ENCODE measurements at regions not wholly inside any gene's neighbourhood (a gene's known extent, or its start where the extent isn't known, plus 50 kb on each side); places are given as distances from the start of the nearest gene placed in this dataset.

DNA sequence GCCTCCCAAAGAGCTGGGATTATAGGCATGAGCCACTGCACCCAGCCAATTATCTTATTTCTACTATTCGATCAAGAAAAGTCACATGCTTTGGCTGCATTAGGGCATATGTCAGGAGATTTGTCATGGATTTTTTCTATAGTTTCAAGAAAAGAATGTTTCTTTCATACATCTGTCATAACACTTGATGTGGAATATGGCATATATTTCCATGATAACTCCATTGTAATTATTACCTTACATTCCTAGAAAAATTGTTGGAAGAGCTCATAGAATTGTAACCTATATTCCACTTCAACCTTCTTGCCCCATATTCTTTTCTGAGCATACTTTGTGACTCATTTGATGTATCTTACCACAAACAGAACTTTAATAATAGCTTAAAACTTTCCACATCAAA is 740.9 kb upstream of the FLRT2 start:
- TF ChIP-seq, protein P1, sequence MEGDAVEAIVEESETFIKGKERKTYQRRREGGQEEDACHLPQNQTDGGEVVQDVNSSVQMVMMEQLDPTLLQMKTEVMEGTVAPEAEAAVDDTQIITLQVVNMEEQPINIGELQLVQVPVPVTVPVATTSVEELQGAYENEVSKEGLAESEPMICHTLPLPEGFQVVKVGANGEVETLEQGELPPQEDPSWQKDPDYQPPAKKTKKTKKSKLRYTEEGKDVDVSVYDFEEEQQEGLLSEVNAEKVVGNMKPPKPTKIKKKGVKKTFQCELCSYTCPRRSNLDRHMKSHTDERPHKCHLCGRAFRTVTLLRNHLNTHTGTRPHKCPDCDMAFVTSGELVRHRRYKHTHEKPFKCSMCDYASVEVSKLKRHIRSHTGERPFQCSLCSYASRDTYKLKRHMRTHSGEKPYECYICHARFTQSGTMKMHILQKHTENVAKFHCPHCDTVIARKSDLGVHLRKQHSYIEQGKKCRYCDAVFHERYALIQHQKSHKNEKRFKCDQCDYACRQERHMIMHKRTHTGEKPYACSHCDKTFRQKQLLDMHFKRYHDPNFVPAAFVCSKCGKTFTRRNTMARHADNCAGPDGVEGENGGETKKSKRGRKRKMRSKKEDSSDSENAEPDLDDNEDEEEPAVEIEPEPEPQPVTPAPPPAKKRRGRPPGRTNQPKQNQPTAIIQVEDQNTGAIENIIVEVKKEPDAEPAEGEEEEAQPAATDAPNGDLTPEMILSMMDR (conservative IDR thresholded peaks at IDR 0.05; ENCODE audit: low read depth, low read length): no peak
- no peaks in the 10 kb centered on the region for H3K36me3 ChIP-seq (ENCODE audit: insufficient read depth)

DNA sequence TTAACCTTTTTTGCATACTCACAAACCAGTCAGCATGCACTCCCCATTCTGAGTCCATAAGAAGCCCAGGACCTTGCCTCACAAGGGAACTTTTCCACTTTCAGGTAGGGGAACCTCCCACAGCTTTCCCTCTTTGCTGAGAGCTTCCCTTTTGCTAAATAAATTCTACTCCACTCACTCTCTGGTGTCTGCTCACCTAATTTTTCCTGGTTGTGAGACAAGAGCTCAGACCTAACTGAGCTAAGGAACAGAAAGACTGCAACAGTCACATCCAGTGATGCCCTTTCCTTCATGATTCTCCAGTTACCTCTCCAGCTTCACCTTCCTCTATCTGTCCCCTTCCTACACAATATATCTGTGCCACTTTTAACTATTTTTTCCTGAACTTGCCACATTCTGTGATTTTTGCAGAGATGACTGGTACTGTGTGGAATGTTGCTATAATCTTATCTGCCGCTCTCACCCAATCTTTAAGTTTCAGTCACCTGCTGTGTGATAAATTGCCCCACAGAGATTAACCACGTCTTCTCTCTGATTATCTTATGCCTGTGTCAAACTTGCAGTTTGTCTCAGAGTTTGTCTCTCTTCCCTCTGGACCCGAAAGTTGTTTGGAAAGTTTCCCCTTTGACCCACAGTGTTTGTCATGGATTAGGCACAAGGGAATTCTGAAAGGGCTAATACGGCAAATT is 737.1 kb upstream of the FLRT2 start:
- no peak overlapping the region for H2AFZ ChIP-seq (ENCODE audit: low read depth)
- H3K4me1 ChIP-seq (ENCODE audit: low read depth, poor library complexity, severe bottlenecking): no peaks in the 10 kb centered on the region
- no peak overlapping the region for H3K27ac ChIP-seq
- TF ChIP-seq, protein P1 (conservative IDR thresholded peaks at IDR 0.05; ENCODE audit: low read depth, low read length): no peak
- no peak overlapping the region for H3K4me3 ChIP-seq (IDR thresholded peaks at IDR 0.05; ENCODE audit: insufficient read depth, low read depth, low read length)
- no peak overlapping the region for H3K9ac ChIP-seq
- H3K79me2 ChIP-seq (ENCODE audit: insufficient read depth, low read depth): no peaks in the 10 kb centered on the region
- H3K4me2 ChIP-seq: no peak overlapping the region
- no peaks in the 10 kb centered on the region for H3K27me3 ChIP-seq (ENCODE audit: insufficient read depth, low read depth)
- H3K36me3 ChIP-seq (ENCODE audit: insufficient read depth): no peaks in the 10 kb centered on the region
- no peaks in the 10 kb centered on the region for H4K20me1 ChIP-seq (ENCODE audit: insufficient read depth)

More for the DNA sequence above, 740.9 kb upstream of the FLRT2 start:
- Histone ChIP-seq H3K9ac (no peak overlapping the region), H3K79me2 (ENCODE audit: insufficient read depth, low read depth) (no peaks in the 10 kb centered on the region), H3K27me3 (ENCODE audit: insufficient read depth, low read depth) (no peaks in the 10 kb centered on the region), H3K4me1 (ENCODE audit: low read depth, poor library complexity, severe bottlenecking) (no peaks in the 10 kb centered on the region), H2AFZ (ENCODE audit: low read depth) (no peak overlapping the region), H3K27ac (no peak overlapping the region), H4K20me1 (ENCODE audit: insufficient read depth) (no peaks in the 10 kb centered on the region), H3K4me2 (no peak overlapping the region), H3K4me3 (IDR thresholded peaks at IDR 0.05; ENCODE audit: insufficient read depth, low read depth, low read length) (no peak overlapping the region)

DNA sequence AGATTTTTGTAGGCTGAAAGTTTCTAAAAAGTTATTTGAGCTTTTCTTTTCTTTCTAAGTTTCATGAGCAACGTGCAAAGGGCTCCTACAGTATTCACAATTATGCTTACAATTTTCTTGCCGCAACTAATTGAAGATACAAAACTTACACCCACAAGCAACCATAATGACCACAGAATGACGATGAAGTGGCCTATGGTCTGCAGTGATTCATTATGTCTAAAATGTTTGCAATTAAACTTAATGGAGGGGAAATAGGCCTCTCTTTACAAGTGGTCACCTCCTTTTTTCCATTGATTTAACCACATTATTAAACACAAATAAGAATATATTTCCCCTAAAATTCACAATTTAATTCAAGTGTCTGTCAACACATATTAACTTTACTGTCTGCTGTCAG is 732.6 kb upstream of the FLRT2 start:
- Histone ChIP-seq H3K4me2 (no peak overlapping the region), H3K36me3 (ENCODE audit: insufficient read depth) (no peaks in the 10 kb centered on the region), H3K4me3 (IDR thresholded peaks at IDR 0.05; ENCODE audit: insufficient read depth, low read depth, low read length) (no peak overlapping the region), H4K20me1 (ENCODE audit: insufficient read depth) (no peaks in the 10 kb centered on the region), H3K79me2 (ENCODE audit: insufficient read depth, low read depth) (no peaks in the 10 kb centered on the region), H3K4me1 (ENCODE audit: low read depth, poor library complexity, severe bottlenecking) (no peaks in the 10 kb centered on the region), H3K27me3 (ENCODE audit: insufficient read depth, low read depth) (no peaks in the 10 kb centered on the region), H2AFZ (ENCODE audit: low read depth) (no peak overlapping the region), H3K27ac (no peak overlapping the region), H3K9ac (no peak overlapping the region)
- TF ChIP-seq, protein P1 (conservative IDR thresholded peaks at IDR 0.05; ENCODE audit: low read depth, low read length): no peak

DNA sequence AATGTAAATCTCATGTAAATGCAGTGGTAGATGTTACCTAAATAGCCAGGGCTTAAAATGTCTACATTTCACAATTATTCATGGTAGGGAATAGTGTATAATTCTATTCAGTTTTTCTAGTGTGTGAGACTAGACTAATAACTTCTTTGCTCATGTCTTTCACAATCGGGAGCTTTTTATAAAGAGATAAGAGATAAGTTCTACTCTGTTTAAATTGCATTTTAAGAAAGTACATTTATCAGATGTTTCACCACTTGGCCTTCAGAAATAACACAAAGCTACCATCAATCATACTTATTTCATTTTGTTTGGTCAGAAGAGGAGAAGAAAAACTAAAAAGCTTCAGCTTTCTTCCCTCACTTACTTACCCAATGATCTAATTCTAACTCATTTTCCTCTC is 725.5 kb upstream of the FLRT2 start:
- Histone ChIP-seq H4K20me1 (ENCODE audit: insufficient read depth) (no peaks in the 10 kb centered on the region), H3K27ac (no peak overlapping the region), H3K27me3 (ENCODE audit: insufficient read depth, low read depth) (no peaks in the 10 kb centered on the region), H3K4me2 (no peak overlapping the region), H3K4me1 (ENCODE audit: low read depth, poor library complexity, severe bottlenecking) (no peaks in the 10 kb centered on the region), H3K9ac (no peak overlapping the region), H3K79me2 (ENCODE audit: insufficient read depth, low read depth) (no peaks in the 10 kb centered on the region), H3K36me3 (ENCODE audit: insufficient read depth) (no peaks in the 10 kb centered on the region), H2AFZ (ENCODE audit: low read depth) (no peak overlapping the region), H3K4me3 (IDR thresholded peaks at IDR 0.05; ENCODE audit: insufficient read depth, low read depth, low read length) (no peak overlapping the region)
- TF ChIP-seq, protein P1 (conservative IDR thresholded peaks at IDR 0.05; ENCODE audit: low read depth, low read length): no peak
